ENCODE measurements at regions not wholly inside any gene's neighbourhood (a gene's known extent, or its start where the extent isn't known, plus 50 kb on each side); places are given as distances from the start of the nearest gene placed in this dataset.

- DNase-seq: no peak
Observed at GRCh38 chr6:169913096-169913638, 161.7 kb downstream of the ERMARD start.

GRCh38 chr6:169912266-169913095 lies 161.1 kb downstream of the ERMARD start:
- DNase-seq: no peak

- no peak for DNase-seq
Observed at GRCh38 chr6:169911264-169912263, 160.1 kb downstream of the ERMARD start.

GRCh38 chr6:169909113-169909512 lies 157.7 kb downstream of the ERMARD start:
- no peak for DNase-seq

GRCh38 chr6:169908403-169908933 lies 157.0 kb downstream of the ERMARD start:
- DNase-seq: no peak

- no peak for DNase-seq
Observed at GRCh38 chr6:169907419-169908115, 156.1 kb downstream of the ERMARD start.

GRCh38 chr6:169906688-169907418 lies 155.4 kb downstream of the ERMARD start:
- DNase-seq: no peak

GRCh38 chr6:169906004-169906687 lies 154.7 kb downstream of the ERMARD start:
- DNase-seq: no peak

GRCh38 chr6:169905041-169905807 lies 153.8 kb downstream of the ERMARD start:
- DNase-seq: peak; percentile 35

GRCh38 chr6:169904051-169904922 lies 152.9 kb downstream of the ERMARD start:
- no peak for DNase-seq

GRCh38 chr6:169903122-169903521 lies 151.7 kb downstream of the ERMARD start:
- DNase-seq: no peak

GRCh38 chr6:169902604-169903003 lies 151.2 kb downstream of the ERMARD start:
- no peak for DNase-seq

- DNase-seq: no peak
Observed at GRCh38 chr6:169902070-169902469, 150.6 kb downstream of the ERMARD start.

- no peak for DNase-seq
Observed at GRCh38 chr6:169899481-169900145, 148.2 kb downstream of the ERMARD start.

- no peak for DNase-seq
Observed at GRCh38 chr6:169898788-169899480, 147.5 kb downstream of the ERMARD start.

- DNase-seq: no peak
Observed at GRCh38 chr6:169897601-169898358, 146.4 kb downstream of the ERMARD start.

- DNase-seq: no peak
Observed at GRCh38 chr6:169896826-169897456, 145.5 kb downstream of the ERMARD start.
